IMR-90 (cell line): ENCODE measurements at regions not wholly inside any gene's neighbourhood (a gene's known extent, or its start where the extent isn't known, plus 50 kb on each side); places are given as distances from the start of the nearest gene placed in this dataset.

Source experiments
- ATAC-seq: fragments of 200-7000 bp; cut with Tn5 transposase; 2 replicates; pipeline ENCODE4 v1.9.1; 2020; ENCODE audit warnings: low read depth, mild to moderate bottlenecking, moderate library complexity
- BruUV-seq: library from RNA; stranded (reverse); fragments of 400-500 nt; replicated peaks from 2 replicates; lab custom pipeline; 2021; lab: Mats Ljungman, UMichigan
- CTCF ChIA-PET: fragments of 300-600 bp; formaldehyde crosslinking; extraction: SDS; loops from one replicate; lab custom pipeline; 2021; ENCODE audit warnings: antibody characterized with exemption; lab: Yijun Ruan, JAX
- POLR2A ChIA-PET: fragments of 300-600 bp; sonication (Branson Sonifier 250); formaldehyde crosslinking; loops from one replicate; lab custom pipeline; 2022; ENCODE audit warnings: antibody characterized with exemption; ENCODE audit not compliant: unreplicated experiment; lab: Charles Lee
- DNase-seq: peaks from one replicate; pipeline ENCODE4 v3.0.0; 2013
- H2AFZ ChIP-seq: replicated peaks from 2 replicates; pipeline ENCODE3; 2013; ENCODE audit warnings: low read length, mild to moderate bottlenecking; ENCODE audit not compliant: poor library complexity
- H2AK5ac ChIP-seq: 2 replicates; pipeline ENCODE4 v1.6.1; 2013; ENCODE audit warnings: low read depth, low read length, inconsistent platforms
- H2AK9ac ChIP-seq: replicated peaks from 2 replicates; pipeline ENCODE3; 2013; ENCODE audit warnings: mild to moderate bottlenecking, low read depth, low read length, moderate library complexity; ENCODE audit not compliant: poor library complexity
- H2BK120ac ChIP-seq: 2 replicates; pipeline ENCODE4 v1.6.1; 2013; ENCODE audit warnings: low read depth, low read length, inconsistent platforms
- H2BK15ac ChIP-seq: 3 replicates; pipeline ENCODE4 v1.6.1; 2013; ENCODE audit warnings: low read depth, low read length, inconsistent platforms
- H2BK20ac ChIP-seq: 2 replicates; pipeline ENCODE4 v1.6.1; 2013; ENCODE audit warnings: low read depth, mild to moderate bottlenecking, inconsistent platforms, low read length, moderate library complexity
- H2BK5ac ChIP-seq: 2 replicates; pipeline ENCODE4 v1.6.1; 2013; ENCODE audit warnings: mild to moderate bottlenecking, low read depth, low read length, inconsistent platforms; ENCODE audit not compliant: poor library complexity, severe bottlenecking
- H3K14ac ChIP-seq: replicated peaks from 2 replicates; pipeline ENCODE4 v1.6.1; 2013; ENCODE audit warnings: low read depth, low read length, inconsistent platforms
- H3K18ac ChIP-seq: 2 replicates; pipeline ENCODE4 v1.6.1; 2013; ENCODE audit warnings: low read depth, low read length, control low read depth
- H3K23ac ChIP-seq: 2 replicates; pipeline ENCODE4 v1.6.1; 2013; ENCODE audit warnings: low read depth, low read length, inconsistent platforms
- H3K27ac ChIP-seq: 2 replicates; pipeline ENCODE4 v1.5.1; 2013; ENCODE audit warnings: mild to moderate bottlenecking, control low read depth, low read length; ENCODE audit not compliant: insufficient read depth
- H3K27me3 ChIP-seq: 2 replicates; pipeline ENCODE4 v1.6.1; 2013; ENCODE audit warnings: low read length; ENCODE audit not compliant: control insufficient read depth, insufficient read depth
- H3K36me3 ChIP-seq: 2 replicates; pipeline ENCODE4 v1.6.1; 2013; ENCODE audit warnings: low read length, mixed read lengths; ENCODE audit not compliant: control insufficient read depth, insufficient read depth
- H3K4ac ChIP-seq: 2 replicates; pipeline ENCODE4 v1.6.1; 2013; ENCODE audit warnings: low read depth, low read length, inconsistent platforms
- H3K4me1 ChIP-seq: 2 replicates; pipeline ENCODE4 v1.6.1; 2013; ENCODE audit warnings: low read length, mixed read lengths; ENCODE audit not compliant: control insufficient read depth, insufficient read depth
- H3K4me2 ChIP-seq: 2 replicates; pipeline ENCODE4 v1.6.1; 2013; ENCODE audit warnings: low read depth, mild to moderate bottlenecking, control low read depth, low read length, moderate library complexity
- H3K4me3 ChIP-seq: 2 replicates; pipeline ENCODE4 v1.5.1; 2013; ENCODE audit warnings: low read depth, mild to moderate bottlenecking, control low read depth, low read length, moderate library complexity; ENCODE audit not compliant: insufficient read depth
- H3K56ac ChIP-seq: 2 replicates; pipeline ENCODE4 v1.6.1; 2013; ENCODE audit warnings: low read length, inconsistent platforms; ENCODE audit not compliant: insufficient read depth; ENCODE audit errors: extremely low read depth
- H3K79me1 ChIP-seq, 2 experiments: 2 replicates each; pipeline ENCODE4 v1.6.1; 2013; ENCODE audit warnings: low read length in 2 of 2, inconsistent platforms in 1 of 2, low read depth in 1 of 2
- H3K9ac ChIP-seq: 2 replicates; pipeline ENCODE4 v1.6.1; 2013; ENCODE audit warnings: low read depth, low read length, control low read depth
- H3K9me1 ChIP-seq: 2 replicates; pipeline ENCODE4 v1.6.1; 2013; ENCODE audit warnings: low read length, inconsistent platforms; ENCODE audit not compliant: insufficient read depth
- H3K9me3 ChIP-seq: 2 replicates; pipeline ENCODE4 v1.6.1; 2013; ENCODE audit warnings: low read length; ENCODE audit not compliant: control insufficient read depth, insufficient read depth
- H4K20me1 ChIP-seq: 2 replicates; pipeline ENCODE4 v1.6.1; 2013; ENCODE audit warnings: low read length, inconsistent platforms; ENCODE audit not compliant: insufficient read depth
- H4K5ac ChIP-seq: 2 replicates; pipeline ENCODE4 v1.6.1; 2013; ENCODE audit warnings: mild to moderate bottlenecking, low read depth, low read length, control low read depth
- H4K8ac ChIP-seq, 2 experiments: 2 replicates each; pipeline ENCODE4 v1.6.1; 2013; ENCODE audit warnings: low read depth in 2 of 2, low read length in 2 of 2, control low read depth in 1 of 2, inconsistent platforms in 1 of 2
- H4K91ac ChIP-seq: 2 replicates; pipeline ENCODE4 v1.6.1; 2013; ENCODE audit warnings: low read depth, low read length, inconsistent platforms; ENCODE audit not compliant: insufficient read depth
- BHLHE40 ChIP-seq: fragments of 150-350 bp; IDR thresholded peaks from 2 replicates; pipeline ENCODE4 v1.6.1; 2016; ENCODE audit warnings: mild to moderate bottlenecking, low read depth, low read length
- CEBPB ChIP-seq: IDR thresholded peaks from 2 replicates; pipeline ENCODE4 v1.6.1; 2012; ENCODE audit warnings: low read depth, low read length, improper control_type of control experiment
- CHD1 ChIP-seq: IDR thresholded peaks from 2 replicates; pipeline ENCODE4 v1.6.1; 2012; ENCODE audit warnings: low read depth, low read length, improper control_type of control experiment
- FOS ChIP-seq: fragments of 150-350 bp; IDR thresholded peaks from 2 replicates; pipeline ENCODE4 v1.6.1; 2016; ENCODE audit warnings: low read depth, low read length
- MAFK ChIP-seq: IDR thresholded peaks from 2 replicates; pipeline ENCODE4 v1.6.1; 2012; ENCODE audit warnings: low read depth, low read length, improper control_type of control experiment
- MXI1 ChIP-seq: IDR thresholded peaks from 2 replicates; pipeline ENCODE4 v1.6.1; 2012; ENCODE audit warnings: low read depth, mild to moderate bottlenecking, low read length, moderate library complexity, borderline replicate concordance
- NFE2L2 ChIP-seq: fragments of 150-350 bp; IDR thresholded peaks from 2 replicates; pipeline ENCODE4 v1.6.1; 2016; ENCODE audit warnings: low read depth, mild to moderate bottlenecking, low read length
- POLR2A ChIP-seq: IDR thresholded peaks from 2 replicates; pipeline ENCODE4 v1.6.1; 2012; ENCODE audit warnings: mild to moderate bottlenecking, low read depth, low read length
- RAD21 ChIP-seq: IDR thresholded peaks from 2 replicates; pipeline ENCODE4 v1.6.1; 2012; ENCODE audit warnings: low read length, improper control_type of control experiment
- RCOR1 ChIP-seq: IDR thresholded peaks from 2 replicates; pipeline ENCODE4 v1.6.1; 2012; ENCODE audit warnings: mild to moderate bottlenecking, low read length, improper control_type of control experiment; ENCODE audit not compliant: insufficient replicate concordance
- RFX5 ChIP-seq: IDR thresholded peaks from 2 replicates; pipeline ENCODE4 v1.8.0; 2012; ENCODE audit warnings: low read depth, mild to moderate bottlenecking, low read length, moderate library complexity
- SMC3 ChIP-seq: fragments of 150-350 bp; IDR thresholded peaks from 2 replicates; pipeline ENCODE4 v1.6.1; 2016; ENCODE audit warnings: low read depth, mild to moderate bottlenecking, antibody characterized with exemption, low read length, moderate library complexity
- USF2 ChIP-seq: fragments of 150-350 bp; IDR thresholded peaks from 2 replicates; pipeline ENCODE4 v1.6.1; 2017; ENCODE audit warnings: mild to moderate bottlenecking, antibody characterized with exemption, low read length, low read depth
- WGBS, 2 experiments: methylation state at CpG; one replicate each; pipeline versions ENCODE4 v1.1.5 to v1.1.7; 2013; ENCODE audit warnings: missing lambda C conversion rate in 2 of 2; ENCODE audit not compliant: insufficient read length in 1 of 2; ENCODE audit errors: extremely low coverage in 2 of 2; 5-methylcytosine and 5-hydroxymethylcytosine counted together
- dilution Hi-C: fragments of 300-500 bp; cut with HindIII; formaldehyde crosslinking; loops from one replicate; pipeline ENCODE4 v1.14.3; 2018; ENCODE audit warnings: low sequenced_read_pairs; ENCODE audit not compliant: unreplicated experiment
- in situ Hi-C: fragments of 300-500 bp; cut with MboI; formaldehyde crosslinking; loops from 3 replicates; pipeline ENCODE4 v1.14.3; 2019; ENCODE audit warnings: low sequenced_read_pairs, inconsistent platforms, mixed read lengths
- intact Hi-C: fragments of 100-400 bp; cut with micrococcal nuclease; formaldehyde crosslinking; loops from 2 replicates; pipeline ENCODE4 v1.10.0; 2022
- TF ChIP-seq, protein P1 (sequence below): conservative IDR thresholded peaks from 2 replicates; pipeline ENCODE4 v1.5.1; 2012; ENCODE audit warnings: mild to moderate bottlenecking, low read depth, low read length, improper control_type of control experiment
- TF ChIP-seq, protein P2 (sequence below): fragments of 150-350 bp; IDR thresholded peaks from 2 replicates; pipeline ENCODE4 v1.6.1; 2016; ENCODE audit warnings: low read depth, mild to moderate bottlenecking, low read length, moderate library complexity, borderline replicate concordance

DNA sequence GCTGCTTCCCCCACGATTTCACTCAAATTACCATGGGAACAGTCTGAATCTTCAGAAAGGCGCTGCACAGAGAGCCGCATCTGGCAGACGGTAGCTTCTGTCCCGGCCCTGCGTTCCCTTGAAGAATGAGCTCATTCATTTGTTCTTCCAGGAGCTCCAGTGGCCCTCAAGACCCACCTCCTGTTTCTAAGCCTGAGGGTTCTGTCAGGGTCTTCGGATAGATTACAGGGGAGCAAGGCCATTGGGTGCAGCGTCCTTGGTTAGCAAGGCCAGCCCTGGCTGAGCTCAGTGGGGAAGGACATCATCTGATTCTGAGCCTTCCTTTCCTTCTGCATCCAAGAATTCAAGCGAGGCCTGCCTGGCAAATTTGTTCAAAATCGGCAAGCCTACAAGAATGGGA lies 111.9 kb downstream of the PDCL3 start:
- ATAC-seq (no peak), DNase-seq (no peak)
- dilution Hi-C loops (no loop called here), in situ Hi-C loops (no loop called here), intact Hi-C loops (no loop called here)
- no peak overlapping the region for H4K8ac ChIP-seq
- H2BK5ac ChIP-seq: no peak overlapping the region
- no peaks in the 10 kb centered on the region for H3K36me3 ChIP-seq
- peaks cover 42% of the 10 kb centered on the region for H3K27me3 ChIP-seq
- H2AFZ ChIP-seq: no peak overlapping the region
- no TSS peak for BruUV-seq
- H2BK120ac ChIP-seq: no peak overlapping the region
- H3K18ac ChIP-seq: no peak overlapping the region
- H3K79me1 ChIP-seq: no peaks in the 10 kb centered on the region
- no peak overlapping the region for H4K91ac ChIP-seq
- TF ChIP-seq RFX5 (no peak), FOS (no peak), RCOR1 (no peak), NFE2L2 (no peak), CHD1 (no peak), CEBPB (no peak), MXI1 (no peak), SMC3 (no peak), MAFK (no peak), RAD21 (no peak), USF2 (no peak), BHLHE40 (no peak), POLR2A (no peak)
- TF ChIP-seq, protein P1, sequence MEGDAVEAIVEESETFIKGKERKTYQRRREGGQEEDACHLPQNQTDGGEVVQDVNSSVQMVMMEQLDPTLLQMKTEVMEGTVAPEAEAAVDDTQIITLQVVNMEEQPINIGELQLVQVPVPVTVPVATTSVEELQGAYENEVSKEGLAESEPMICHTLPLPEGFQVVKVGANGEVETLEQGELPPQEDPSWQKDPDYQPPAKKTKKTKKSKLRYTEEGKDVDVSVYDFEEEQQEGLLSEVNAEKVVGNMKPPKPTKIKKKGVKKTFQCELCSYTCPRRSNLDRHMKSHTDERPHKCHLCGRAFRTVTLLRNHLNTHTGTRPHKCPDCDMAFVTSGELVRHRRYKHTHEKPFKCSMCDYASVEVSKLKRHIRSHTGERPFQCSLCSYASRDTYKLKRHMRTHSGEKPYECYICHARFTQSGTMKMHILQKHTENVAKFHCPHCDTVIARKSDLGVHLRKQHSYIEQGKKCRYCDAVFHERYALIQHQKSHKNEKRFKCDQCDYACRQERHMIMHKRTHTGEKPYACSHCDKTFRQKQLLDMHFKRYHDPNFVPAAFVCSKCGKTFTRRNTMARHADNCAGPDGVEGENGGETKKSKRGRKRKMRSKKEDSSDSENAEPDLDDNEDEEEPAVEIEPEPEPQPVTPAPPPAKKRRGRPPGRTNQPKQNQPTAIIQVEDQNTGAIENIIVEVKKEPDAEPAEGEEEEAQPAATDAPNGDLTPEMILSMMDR: no peak
- TF ChIP-seq, protein P2, sequence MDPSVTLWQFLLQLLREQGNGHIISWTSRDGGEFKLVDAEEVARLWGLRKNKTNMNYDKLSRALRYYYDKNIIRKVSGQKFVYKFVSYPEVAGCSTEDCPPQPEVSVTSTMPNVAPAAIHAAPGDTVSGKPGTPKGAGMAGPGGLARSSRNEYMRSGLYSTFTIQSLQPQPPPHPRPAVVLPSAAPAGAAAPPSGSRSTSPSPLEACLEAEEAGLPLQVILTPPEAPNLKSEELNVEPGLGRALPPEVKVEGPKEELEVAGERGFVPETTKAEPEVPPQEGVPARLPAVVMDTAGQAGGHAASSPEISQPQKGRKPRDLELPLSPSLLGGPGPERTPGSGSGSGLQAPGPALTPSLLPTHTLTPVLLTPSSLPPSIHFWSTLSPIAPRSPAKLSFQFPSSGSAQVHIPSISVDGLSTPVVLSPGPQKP: no peak
- no peak overlapping the region for H3K23ac ChIP-seq
- ChIA-PET POLR2A (no interaction called here), CTCF (no interaction called here)
- H3K56ac ChIP-seq: no peak overlapping the region
- no peak overlapping the region for H2AK9ac ChIP-seq
- no peak overlapping the region for H2BK20ac ChIP-seq
- no peak overlapping the region for H3K4me2 ChIP-seq
- no peak overlapping the region for H2AK5ac ChIP-seq
- H3K9me1 ChIP-seq: 0 out of 2 replicates have a peak, but pooled peaks cover 2% of the 10 kb centered on the region
- no peak overlapping the region for H3K9ac ChIP-seq
- 81% methylated on average over 6 of the region's 10 CpGs; no CpG with 5 or more reads in 1 of the 2 experiments for WGBS, 2 experiments
- H3K4me1 ChIP-seq: no peaks in the 10 kb centered on the region
- H3K14ac ChIP-seq: no peak overlapping the region
- no peak overlapping the region for H3K4ac ChIP-seq
- H3K9me3 ChIP-seq: no peaks in the 10 kb centered on the region
- no peak overlapping the region for H3K27ac ChIP-seq
- H3K4me3 ChIP-seq: no peak overlapping the region
- H4K20me1 ChIP-seq: no peaks in the 10 kb centered on the region
- H2BK15ac ChIP-seq: no peak overlapping the region
- H4K5ac ChIP-seq: no peak overlapping the region
